Panc1 (cell line): ENCODE measurements at regions not wholly inside any gene's neighbourhood (a gene's known extent, or its start where the extent isn't known, plus 50 kb on each side); places are given as distances from the start of the nearest gene placed in this dataset.

Experiments
- ATAC-seq: fragments of 200-7000 bp; cut with Tn5 transposase; 2 replicates; pipeline ENCODE4 v1.9.1; 2020; ENCODE audit warnings: mild to moderate bottlenecking, moderate library complexity
- BruUV-seq: library from RNA; stranded (reverse); fragments of 400-500 nt; replicated peaks from 2 replicates; lab custom pipeline; 2021; lab: Mats Ljungman, UMichigan
- CTCF ChIA-PET: fragments of 300-600 bp; sonication (Branson Sonifier 250); formaldehyde crosslinking; loops from one replicate; lab custom pipeline; 2022; ENCODE audit warnings: antibody characterized with exemption; lab: Charles Lee
- POLR2A ChIA-PET: fragments of 300-600 bp; sonication (Branson Sonifier 250); formaldehyde crosslinking; loops from one replicate; lab custom pipeline; 2022; ENCODE audit warnings: antibody characterized with exemption; lab: Charles Lee
- DNase-seq: peaks from one replicate; pipeline ENCODE4 v3.0.0-alpha.2; 2010; ENCODE audit warnings: low read depth, low spot score
- H3K27ac ChIP-seq: 2 replicates; pipeline ENCODE4 v1.5.1; 2011; ENCODE audit warnings: mild to moderate bottlenecking, low read length, inconsistent platforms
- H3K27me3 ChIP-seq: fragments of 200-500 bp; sonication (Bioruptor generic); 2 replicates; pipeline ENCODE4 v1.6.0; 2014; ENCODE audit warnings: low read length, inconsistent platforms; ENCODE audit not compliant: control insufficient read depth, insufficient read depth
- H3K36me3 ChIP-seq: fragments of 200-500 bp; sonication (Bioruptor generic); 2 replicates; pipeline ENCODE4 v1.5.1; 2014; ENCODE audit warnings: inconsistent platforms, mild to moderate bottlenecking, low read length, moderate library complexity; ENCODE audit not compliant: control insufficient read depth, insufficient read depth
- H3K4me1 ChIP-seq: 2 replicates; pipeline ENCODE4 v1.5.1; 2011; ENCODE audit warnings: inconsistent platforms, mild to moderate bottlenecking, low read length, moderate library complexity; ENCODE audit not compliant: control insufficient read depth, insufficient read depth
- H3K4me3 ChIP-seq, 2 experiments: 2 replicates each; pipeline ENCODE4 v1.5.1; 2011 to 2012; ENCODE audit warnings: low read depth in 2 of 2, low read length in 2 of 2, mild to moderate bottlenecking in 2 of 2, inconsistent platforms in 1 of 2, moderate library complexity in 1 of 2
- H3K9me3 ChIP-seq: fragments of 200-500 bp; sonication (Bioruptor generic); 2 replicates; pipeline ENCODE4 v1.5.1; 2014; ENCODE audit warnings: low read depth, mild to moderate bottlenecking, inconsistent platforms, low read length, moderate library complexity; ENCODE audit not compliant: control insufficient read depth, insufficient read depth
- POLR2AphosphoS5 ChIP-seq: IDR thresholded peaks from 2 replicates; pipeline ENCODE4 v1.6.1; 2012; ENCODE audit warnings: mild to moderate bottlenecking, low read depth, low read length, moderate library complexity
- SIN3A ChIP-seq: IDR thresholded peaks from 2 replicates; pipeline ENCODE4 v1.6.1; 2012; ENCODE audit warnings: low read depth, mild to moderate bottlenecking, low read length, moderate library complexity, borderline replicate concordance; ENCODE audit not compliant: insufficient read depth
- TCF7L2 ChIP-seq: IDR thresholded peaks from 2 replicates; pipeline ENCODE4 v1.6.1; 2011; ENCODE audit warnings: mild to moderate bottlenecking, low read depth, low read length, inconsistent platforms
- in situ Hi-C: cut with HindIII; loops from 2 replicates; pipeline ENCODE4 v1.10.0; 2016; ENCODE audit warnings: low sequenced_read_pairs, low pct_unique_long_range_greater_than_20kb
- intact Hi-C: fragments of 100-400 bp; cut with micrococcal nuclease; formaldehyde crosslinking; loops from one replicate; pipeline ENCODE4 v1.10.0; 2022; ENCODE audit not compliant: unreplicated experiment
- TF ChIP-seq, protein P1 (sequence below): fragments of 450-650 bp; IDR thresholded peaks from 2 replicates; pipeline ENCODE4 v1.5.1; 2017; ENCODE audit warnings: mild to moderate bottlenecking
- TF ChIP-seq, protein P2 (sequence below), 2 experiments: IDR thresholded peaks; 2 replicates each; pipeline ENCODE4 v1.6.1; 2011 to 2012; ENCODE audit warnings: low read depth in 2 of 2, control low read depth in 1 of 2, low read length in 1 of 2, mild to moderate bottlenecking in 1 of 2, moderate library complexity in 1 of 2; ENCODE audit not compliant: insufficient read depth in 1 of 2

DNA sequence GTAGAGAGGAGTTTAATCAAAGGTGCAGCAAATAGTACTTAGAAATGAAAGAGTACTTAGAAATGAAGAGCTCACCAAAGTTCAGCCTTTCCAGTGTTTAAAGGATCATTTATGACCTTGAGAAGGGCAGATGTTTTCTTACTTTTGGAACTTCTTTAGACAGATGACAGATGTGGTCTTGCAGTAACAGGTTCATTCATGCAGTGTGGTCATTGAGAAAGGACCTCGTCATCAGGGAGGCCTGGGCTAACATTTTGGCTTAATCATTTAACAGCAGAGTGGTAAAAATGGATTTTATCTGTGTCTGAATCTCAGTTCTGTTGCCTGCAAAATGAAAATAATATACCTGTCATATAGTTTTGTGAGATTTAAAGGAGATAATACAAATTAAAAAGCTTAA is 75.1 kb upstream of the NT5C1B start:
- POLR2A ChIA-PET, result no interaction called here
- no peak for DNase-seq
- Histone ChIP-seq H3K4me3 (no peak overlapping the region), H3K27ac (no peak overlapping the region), H3K9me3 (no peaks in the 10 kb centered on the region), H3K27me3 (no peaks in the 10 kb centered on the region), H3K36me3 (no peaks in the 10 kb centered on the region; the same call in 1 of the 2 replicates), H3K4me1 (no peaks in the 10 kb centered on the region)
- BruUV-seq, result no TSS peak
- TF ChIP-seq POLR2AphosphoS5 (no peak), SIN3A (no peak), TCF7L2 (no peak)
- TF ChIP-seq, protein P1, sequence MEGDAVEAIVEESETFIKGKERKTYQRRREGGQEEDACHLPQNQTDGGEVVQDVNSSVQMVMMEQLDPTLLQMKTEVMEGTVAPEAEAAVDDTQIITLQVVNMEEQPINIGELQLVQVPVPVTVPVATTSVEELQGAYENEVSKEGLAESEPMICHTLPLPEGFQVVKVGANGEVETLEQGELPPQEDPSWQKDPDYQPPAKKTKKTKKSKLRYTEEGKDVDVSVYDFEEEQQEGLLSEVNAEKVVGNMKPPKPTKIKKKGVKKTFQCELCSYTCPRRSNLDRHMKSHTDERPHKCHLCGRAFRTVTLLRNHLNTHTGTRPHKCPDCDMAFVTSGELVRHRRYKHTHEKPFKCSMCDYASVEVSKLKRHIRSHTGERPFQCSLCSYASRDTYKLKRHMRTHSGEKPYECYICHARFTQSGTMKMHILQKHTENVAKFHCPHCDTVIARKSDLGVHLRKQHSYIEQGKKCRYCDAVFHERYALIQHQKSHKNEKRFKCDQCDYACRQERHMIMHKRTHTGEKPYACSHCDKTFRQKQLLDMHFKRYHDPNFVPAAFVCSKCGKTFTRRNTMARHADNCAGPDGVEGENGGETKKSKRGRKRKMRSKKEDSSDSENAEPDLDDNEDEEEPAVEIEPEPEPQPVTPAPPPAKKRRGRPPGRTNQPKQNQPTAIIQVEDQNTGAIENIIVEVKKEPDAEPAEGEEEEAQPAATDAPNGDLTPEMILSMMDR, result no peak
- TF ChIP-seq, protein P2, sequence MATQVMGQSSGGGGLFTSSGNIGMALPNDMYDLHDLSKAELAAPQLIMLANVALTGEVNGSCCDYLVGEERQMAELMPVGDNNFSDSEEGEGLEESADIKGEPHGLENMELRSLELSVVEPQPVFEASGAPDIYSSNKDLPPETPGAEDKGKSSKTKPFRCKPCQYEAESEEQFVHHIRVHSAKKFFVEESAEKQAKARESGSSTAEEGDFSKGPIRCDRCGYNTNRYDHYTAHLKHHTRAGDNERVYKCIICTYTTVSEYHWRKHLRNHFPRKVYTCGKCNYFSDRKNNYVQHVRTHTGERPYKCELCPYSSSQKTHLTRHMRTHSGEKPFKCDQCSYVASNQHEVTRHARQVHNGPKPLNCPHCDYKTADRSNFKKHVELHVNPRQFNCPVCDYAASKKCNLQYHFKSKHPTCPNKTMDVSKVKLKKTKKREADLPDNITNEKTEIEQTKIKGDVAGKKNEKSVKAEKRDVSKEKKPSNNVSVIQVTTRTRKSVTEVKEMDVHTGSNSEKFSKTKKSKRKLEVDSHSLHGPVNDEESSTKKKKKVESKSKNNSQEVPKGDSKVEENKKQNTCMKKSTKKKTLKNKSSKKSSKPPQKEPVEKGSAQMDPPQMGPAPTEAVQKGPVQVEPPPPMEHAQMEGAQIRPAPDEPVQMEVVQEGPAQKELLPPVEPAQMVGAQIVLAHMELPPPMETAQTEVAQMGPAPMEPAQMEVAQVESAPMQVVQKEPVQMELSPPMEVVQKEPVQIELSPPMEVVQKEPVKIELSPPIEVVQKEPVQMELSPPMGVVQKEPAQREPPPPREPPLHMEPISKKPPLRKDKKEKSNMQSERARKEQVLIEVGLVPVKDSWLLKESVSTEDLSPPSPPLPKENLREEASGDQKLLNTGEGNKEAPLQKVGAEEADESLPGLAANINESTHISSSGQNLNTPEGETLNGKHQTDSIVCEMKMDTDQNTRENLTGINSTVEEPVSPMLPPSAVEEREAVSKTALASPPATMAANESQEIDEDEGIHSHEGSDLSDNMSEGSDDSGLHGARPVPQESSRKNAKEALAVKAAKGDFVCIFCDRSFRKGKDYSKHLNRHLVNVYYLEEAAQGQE (IDR thresholded peaks at IDR 0.05; ENCODE audit: insufficient read depth in 1 of 2, low read depth in 2 of 2, low read length in 1 of 2), result no peak
- ATAC-seq, result no peak
- in situ Hi-C loops, result no loop called here
- CTCF ChIA-PET, result no interaction called here
- intact Hi-C loops, result no loop called here

DNA sequence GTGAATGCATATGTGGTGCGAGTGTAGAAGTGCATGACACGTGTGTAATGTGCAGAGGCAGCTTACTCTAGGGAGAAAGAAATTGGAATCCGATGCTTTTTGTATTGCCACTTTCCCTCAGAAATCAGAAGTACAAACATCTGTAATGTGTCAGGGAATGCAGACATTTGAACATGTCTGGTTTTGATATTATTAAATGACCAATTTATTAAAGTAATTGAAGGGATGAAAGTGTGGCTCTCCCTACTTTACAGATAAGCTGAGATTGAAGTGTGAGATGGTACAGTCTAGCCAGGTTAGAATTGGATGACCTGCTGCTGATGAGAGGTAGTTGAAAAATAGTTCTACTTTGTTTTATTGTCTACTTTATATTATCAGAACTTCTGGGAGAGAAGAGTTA is 74.5 kb upstream of the NT5C1B start:
- intact Hi-C loops, result no loop called here
- TF ChIP-seq, protein P2 (IDR thresholded peaks at IDR 0.05; ENCODE audit: insufficient read depth in 1 of 2, low read depth in 2 of 2, low read length in 1 of 2), result no peak
- TF ChIP-seq, protein P1, result no peak
- TF ChIP-seq SIN3A (no peak), POLR2AphosphoS5 (no peak), TCF7L2 (no peak)
- Histone ChIP-seq H3K4me1 (no peaks in the 10 kb centered on the region), H3K27me3 (no peaks in the 10 kb centered on the region), H3K27ac (no peak overlapping the region), H3K4me3 (no peak overlapping the region), H3K9me3 (no peaks in the 10 kb centered on the region), H3K36me3 (no peaks in the 10 kb centered on the region; the same call in 1 of the 2 replicates)
- in situ Hi-C loops, result no loop called here
- POLR2A ChIA-PET, result no interaction called here
- DNase-seq (no peak), ATAC-seq (no peak)
- CTCF ChIA-PET, result no interaction called here
- no TSS peak for BruUV-seq
